Activated T-helper 2 cell treated with anti-CD3 and anti-CD28 coated beads, Interferon-gamma antibody, Interleukin-2, Interleukin-4, amounts not matched to agents 10 μg/mL and 5 μg/mL and 100 μg/mL, durations not matched to agents 14 hours and 24 hours and 36 hours (primary cell): ENCODE measurements at regions not wholly inside any gene's neighbourhood (a gene's known extent, or its start where the extent isn't known, plus 50 kb on each side); places are given as distances from the start of the nearest gene placed in this dataset.

Experiments
- DNase-seq: peaks from one replicate; pipeline ENCODE4 v3.0.0; 2021; ENCODE audit warnings: low spot score
- H3K27ac Mint-ChIP-seq: one replicate; pipeline ENCODE4 v1.8.0; 2021; ENCODE audit warnings: mixed read lengths
- H3K27me3 Mint-ChIP-seq: one replicate; pipeline ENCODE4 v1.8.0; 2021; ENCODE audit warnings: low read depth, mixed read lengths
- H3K36me3 Mint-ChIP-seq: one replicate; pipeline ENCODE4 v1.8.0; 2021; ENCODE audit warnings: low read depth, mixed read lengths
- H3K4me1 Mint-ChIP-seq: one replicate; pipeline ENCODE4 v1.8.0; 2021; ENCODE audit warnings: low read depth, mixed read lengths
- H3K4me3 Mint-ChIP-seq: one replicate; pipeline ENCODE4 v1.8.0; 2021; ENCODE audit warnings: low read depth, mild to moderate bottlenecking, moderate library complexity, mixed read lengths
- H3K9me3 Mint-ChIP-seq: one replicate; pipeline ENCODE4 v1.8.0; 2021; ENCODE audit warnings: mixed read lengths
- intact Hi-C: fragments of 100-400 bp; cut with micrococcal nuclease; formaldehyde crosslinking; loops from one replicate; pipeline ENCODE4 v1.15.1; 2023

GRCh38 chr10:78547397-78547796 is 513.7 kb downstream of the RPS24 start:
- Mint-ChIP-seq H3K4me3 (no peak overlapping the region), H3K36me3 (no peaks in the 10 kb centered on the region), H3K9me3 (no peaks in the 10 kb centered on the region), H3K27me3 (peaks cover 9% of the 10 kb centered on the region), H3K27ac (no peak overlapping the region), H3K4me1 (peaks cover 3% of the 10 kb centered on the region)
- no peak for DNase-seq
- intact Hi-C loops, result no loop called here

- no peak overlapping the region for H3K27ac Mint-ChIP-seq
- no peaks in the 10 kb centered on the region for H3K9me3 Mint-ChIP-seq
- intact Hi-C loops, result no loop called here
- no peak overlapping the region for H3K4me3 Mint-ChIP-seq
- H3K36me3 Mint-ChIP-seq, result no peaks in the 10 kb centered on the region
- no peak for DNase-seq
- peaks cover 3% of the 10 kb centered on the region for H3K4me1 Mint-ChIP-seq
- peaks cover 9% of the 10 kb centered on the region for H3K27me3 Mint-ChIP-seq
These were observed 514.2 kb downstream of the RPS24 start for GRCh38 chr10:78547905-78548304.

GRCh38 chr10:78548369-78548768 is 514.7 kb downstream of the RPS24 start:
- peaks cover 3% of the 10 kb centered on the region for H3K4me1 Mint-ChIP-seq
- peaks cover 9% of the 10 kb centered on the region for H3K27me3 Mint-ChIP-seq
- intact Hi-C loops, result no loop called here
- no peak overlapping the region for H3K27ac Mint-ChIP-seq
- no peak for DNase-seq
- H3K9me3 Mint-ChIP-seq, result no peaks in the 10 kb centered on the region
- H3K36me3 Mint-ChIP-seq, result no peaks in the 10 kb centered on the region
- H3K4me3 Mint-ChIP-seq, result no peak overlapping the region

GRCh38 chr10:78549140-78549935 is 515.7 kb downstream of the RPS24 start:
- H3K4me1 Mint-ChIP-seq, result peaks cover 2% of the 10 kb centered on the region
- no peaks in the 10 kb centered on the region for H3K36me3 Mint-ChIP-seq
- peaks cover 9% of the 10 kb centered on the region for H3K27me3 Mint-ChIP-seq
- H3K9me3 Mint-ChIP-seq, result no peaks in the 10 kb centered on the region
- H3K4me3 Mint-ChIP-seq, result no peak overlapping the region
- no peak overlapping the region for H3K27ac Mint-ChIP-seq
- no peak for DNase-seq
- intact Hi-C loops, result no loop called here

- Mint-ChIP-seq H3K27me3 (peaks cover 9% of the 10 kb centered on the region), H3K4me3 (no peak overlapping the region), H3K9me3 (no peaks in the 10 kb centered on the region), H3K36me3 (no peaks in the 10 kb centered on the region), H3K4me1 (peaks cover 2% of the 10 kb centered on the region), H3K27ac (no peak overlapping the region)
- no peak for DNase-seq
- intact Hi-C loops, result no loop called here
These were observed 516.4 kb downstream of the RPS24 start for GRCh38 chr10:78550090-78550489.

GRCh38 chr10:78550716-78551115 is 517.1 kb downstream of the RPS24 start:
- H3K9me3 Mint-ChIP-seq, result peaks cover under 1% of the 10 kb centered on the region
- H3K4me3 Mint-ChIP-seq, result no peak overlapping the region
- H3K4me1 Mint-ChIP-seq, result peaks cover 2% of the 10 kb centered on the region
- H3K27ac Mint-ChIP-seq, result no peak overlapping the region
- peaks cover 9% of the 10 kb centered on the region for H3K27me3 Mint-ChIP-seq
- intact Hi-C loops, result no loop called here
- H3K36me3 Mint-ChIP-seq, result no peaks in the 10 kb centered on the region
- DNase-seq, result no peak

GRCh38 chr10:78551184-78552005 is 517.4 kb upstream of the ZMIZ1 start:
- intact Hi-C loops, result no loop called here
- peaks cover 13% of the 10 kb centered on the region for H3K27me3 Mint-ChIP-seq
- H3K4me3 Mint-ChIP-seq, result no peak overlapping the region
- no peak overlapping the region for H3K27ac Mint-ChIP-seq
- peaks cover 2% of the 10 kb centered on the region for H3K4me1 Mint-ChIP-seq
- no peak for DNase-seq
- no peaks in the 10 kb centered on the region for H3K36me3 Mint-ChIP-seq
- H3K9me3 Mint-ChIP-seq, result peaks cover 6% of the 10 kb centered on the region

- no peak for DNase-seq
- intact Hi-C loops, result no loop called here
- Mint-ChIP-seq H3K27ac (no peak overlapping the region), H3K4me3 (no peak overlapping the region), H3K36me3 (no peaks in the 10 kb centered on the region), H3K9me3 (peaks cover 6% of the 10 kb centered on the region), H3K4me1 (peaks cover 2% of the 10 kb centered on the region), H3K27me3 (peaks cover 15% of the 10 kb centered on the region)
These were observed 516.4 kb upstream of the ZMIZ1 start for GRCh38 chr10:78552261-78552811.

GRCh38 chr10:78553792-78554191 is 515.0 kb upstream of the ZMIZ1 start:
- intact Hi-C loops, result no loop called here
- Mint-ChIP-seq H3K4me3 (no peak overlapping the region), H3K27me3 (peaks cover 8% of the 10 kb centered on the region), H3K9me3 (peaks cover 6% of the 10 kb centered on the region), H3K27ac (no peak overlapping the region), H3K4me1 (peaks cover 2% of the 10 kb centered on the region), H3K36me3 (no peaks in the 10 kb centered on the region)
- no peak for DNase-seq

GRCh38 chr10:78555128-78555527 is 513.6 kb upstream of the ZMIZ1 start:
- DNase-seq, result no peak
- H3K36me3 Mint-ChIP-seq, result no peaks in the 10 kb centered on the region
- peaks cover 6% of the 10 kb centered on the region for H3K9me3 Mint-ChIP-seq
- H3K4me1 Mint-ChIP-seq, result peaks cover 2% of the 10 kb centered on the region
- intact Hi-C loops, result no loop called here
- peaks cover 9% of the 10 kb centered on the region for H3K27me3 Mint-ChIP-seq
- H3K4me3 Mint-ChIP-seq, result no peak overlapping the region
- no peak overlapping the region for H3K27ac Mint-ChIP-seq

GRCh38 chr10:78556705-78557432 is 511.9 kb upstream of the ZMIZ1 start:
- Mint-ChIP-seq H3K4me3 (no peak overlapping the region), H3K27me3 (peaks cover 7% of the 10 kb centered on the region), H3K36me3 (no peaks in the 10 kb centered on the region), H3K27ac (no peak overlapping the region), H3K4me1 (no peaks in the 10 kb centered on the region), H3K9me3 (peaks cover 6% of the 10 kb centered on the region)
- intact Hi-C loops, result no loop called here
- no peak for DNase-seq

- Mint-ChIP-seq H3K4me1 (no peaks in the 10 kb centered on the region), H3K27me3 (peaks cover 7% of the 10 kb centered on the region), H3K4me3 (no peak overlapping the region), H3K27ac (no peak overlapping the region), H3K36me3 (no peaks in the 10 kb centered on the region), H3K9me3 (peaks cover 6% of the 10 kb centered on the region)
- DNase-seq, result no peak
- intact Hi-C loops, result no loop called here
These were observed 511.3 kb upstream of the ZMIZ1 start for GRCh38 chr10:78557433-78557925.
